Neural progenitor cell (in vitro differentiated cells): ENCODE measurements at regions not wholly inside any gene's neighbourhood (a gene's known extent, or its start where the extent isn't known, plus 50 kb on each side); places are given as distances from the start of the nearest gene placed in this dataset.

ENCODE experiments used
- DNase-seq: peaks from one replicate; pipeline ENCODE4 v3.0.0-alpha.2; 2016; ENCODE audit warnings: low spot score
- H2AFZ ChIP-seq: fragments of 200-600 bp; sonication (generic); replicated peaks from 2 replicates; pipeline ENCODE4 v1.6.1; 2016; ENCODE audit warnings: antibody characterized with exemption
- H3F3A ChIP-seq: fragments of 200-600 bp; sonication (generic); 2 replicates; pipeline ENCODE4 v1.6.1; 2016; ENCODE audit warnings: antibody characterized with exemption, low read depth
- H3K27ac ChIP-seq: fragments of 200-600 bp; sonication (generic); 2 replicates; pipeline ENCODE4 v1.5.1; 2016; ENCODE audit warnings: mild to moderate bottlenecking
- H3K27me3 ChIP-seq: fragments of 200-600 bp; sonication (generic); 2 replicates; pipeline ENCODE4 v1.6.1; 2016; ENCODE audit warnings: mild to moderate bottlenecking, moderate library complexity
- H3K36me3 ChIP-seq: fragments of 200-600 bp; sonication (generic); 2 replicates; pipeline ENCODE4 v1.5.1; 2016
- H3K4me1 ChIP-seq: fragments of 200-600 bp; sonication (generic); 2 replicates; pipeline ENCODE4 v1.6.1; 2016; ENCODE audit warnings: mixed run types
- H3K4me2 ChIP-seq: fragments of 200-600 bp; sonication (generic); 2 replicates; pipeline ENCODE4 v1.6.1; 2016
- H3K4me3 ChIP-seq: fragments of 200-600 bp; sonication (generic); 2 replicates; pipeline ENCODE4 v1.5.1; 2016
- H3K79me2 ChIP-seq: fragments of 200-600 bp; sonication (generic); 2 replicates; pipeline ENCODE4 v1.6.1; 2016; ENCODE audit warnings: low read depth
- H3K9ac ChIP-seq: fragments of 200-600 bp; sonication (generic); 2 replicates; pipeline ENCODE4 v1.6.1; 2016
- H3K9me3 ChIP-seq: fragments of 200-600 bp; sonication (generic); 2 replicates; pipeline ENCODE4 v1.5.1; 2016; ENCODE audit warnings: low read depth
- H4K20me1 ChIP-seq: fragments of 200-600 bp; sonication (generic); 2 replicates; pipeline ENCODE4 v1.6.1; 2016; ENCODE audit warnings: low read depth
- H3K27ac Mint-ChIP-seq: 3 replicates; pipeline ENCODE4 v1.8.0; 2021; ENCODE audit warnings: mixed read lengths
- H3K27me3 Mint-ChIP-seq: 2 replicates; pipeline ENCODE4 v1.8.0; 2022; ENCODE audit warnings: low read depth, mild to moderate bottlenecking, inconsistent platforms, moderate library complexity, mixed read lengths; ENCODE audit not compliant: insufficient read depth
- H3K36me3 Mint-ChIP-seq: 3 replicates; pipeline ENCODE4 v1.8.0; 2021; ENCODE audit warnings: mixed read lengths
- H3K4me1 Mint-ChIP-seq: 3 replicates; pipeline ENCODE4 v1.8.0; 2021; ENCODE audit warnings: mixed read lengths
- H3K4me3 Mint-ChIP-seq: 3 replicates; pipeline ENCODE4 v1.8.0; 2021; ENCODE audit warnings: mild to moderate bottlenecking, moderate library complexity, mixed read lengths
- H3K9me3 Mint-ChIP-seq: 3 replicates; pipeline ENCODE4 v1.8.0; 2020; ENCODE audit warnings: mixed read lengths
- CTCF ChIP-seq: fragments of 200-600 bp; sonication (generic); IDR thresholded peaks from 2 replicates; pipeline ENCODE4 v1.5.1; 2017; ENCODE audit warnings: antibody characterized with exemption, mild to moderate bottlenecking
- EZH2 ChIP-seq: fragments of 200-600 bp; sonication (generic); IDR thresholded peaks from 2 replicates; pipeline ENCODE4 v1.6.1; 2017; ENCODE audit warnings: antibody characterized with exemption, mild to moderate bottlenecking, moderate library complexity
- EZH2phosphoT487 ChIP-seq: fragments of 200-600 bp; sonication (generic); IDR thresholded peaks from 2 replicates; pipeline ENCODE4 v1.6.1; 2017; ENCODE audit warnings: antibody characterized with exemption

- Mint-ChIP-seq H3K4me1 (peaks cover 18% of the 10 kb centered on the region), H3K4me3 (no peak overlapping the region), H3K27me3 (no peaks in the 10 kb centered on the region), H3K27ac (no peak overlapping the region), H3K9me3 (peaks cover 7% of the 10 kb centered on the region), H3K36me3 (no peaks in the 10 kb centered on the region)
- no peaks in the 10 kb centered on the region for H4K20me1 ChIP-seq
- no peaks in the 10 kb centered on the region for H3K36me3 ChIP-seq
- H3K4me1 ChIP-seq: peaks cover 3% of the 10 kb centered on the region
- no peaks in the 10 kb centered on the region for H3K9me3 ChIP-seq
- no peaks in the 10 kb centered on the region for H3F3A ChIP-seq
- H3K27ac ChIP-seq: no peak overlapping the region
- no peak overlapping the region for H2AFZ ChIP-seq
- no peak overlapping the region for H3K4me2 ChIP-seq
- H3K79me2 ChIP-seq: no peaks in the 10 kb centered on the region
- H3K4me3 ChIP-seq: no peak overlapping the region
- H3K27me3 ChIP-seq: no peaks in the 10 kb centered on the region
- TF ChIP-seq EZH2phosphoT487: no peak
- no peak overlapping the region for H3K9ac ChIP-seq
- DNase-seq: no peak
Observed at GRCh38 chr5:54825005-54825404, 160.4 kb downstream of the ESM1 start.

DNA sequence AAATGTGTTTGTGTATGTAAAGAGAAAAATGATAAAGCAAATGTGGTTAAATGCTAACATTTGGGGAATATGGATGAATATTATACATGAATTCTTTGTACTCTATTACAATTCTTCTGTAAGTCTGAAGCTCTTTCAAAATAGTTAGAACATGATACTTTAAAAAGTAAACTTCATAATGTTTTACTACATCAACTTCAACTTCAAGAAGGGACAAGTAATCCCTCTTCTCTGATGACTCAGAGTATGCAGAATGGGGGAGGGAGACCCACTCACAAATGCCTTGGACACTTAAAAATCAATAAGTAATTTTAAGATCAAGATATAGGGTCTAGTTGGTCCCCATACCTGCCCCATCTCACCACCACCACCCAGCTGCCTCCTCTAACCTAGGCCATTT lies 162.4 kb downstream of the ESM1 start:
- Histone ChIP-seq H3K9ac (no peak overlapping the region), H3K4me3 (no peak overlapping the region), H3K9me3 (no peaks in the 10 kb centered on the region), H3K27ac (no peak overlapping the region), H3K36me3 (no peaks in the 10 kb centered on the region), H4K20me1 (no peaks in the 10 kb centered on the region), H3F3A (no peaks in the 10 kb centered on the region), H2AFZ (no peak overlapping the region), H3K4me2 (no peak overlapping the region), H3K27me3 (no peaks in the 10 kb centered on the region), H3K4me1 (peaks cover 3% of the 10 kb centered on the region), H3K79me2 (no peaks in the 10 kb centered on the region)
- H3K4me3 Mint-ChIP-seq: no peak overlapping the region
- H3K4me1 Mint-ChIP-seq: peaks cover 18% of the 10 kb centered on the region
- no peak for DNase-seq
- no peaks in the 10 kb centered on the region for H3K27me3 Mint-ChIP-seq
- TF ChIP-seq EZH2phosphoT487 (no peak), CTCF (no peak), EZH2 (no peak)
- H3K9me3 Mint-ChIP-seq: peaks cover 4% of the 10 kb centered on the region
- H3K27ac Mint-ChIP-seq: no peak overlapping the region
- no peaks in the 10 kb centered on the region for H3K36me3 Mint-ChIP-seq

DNA sequence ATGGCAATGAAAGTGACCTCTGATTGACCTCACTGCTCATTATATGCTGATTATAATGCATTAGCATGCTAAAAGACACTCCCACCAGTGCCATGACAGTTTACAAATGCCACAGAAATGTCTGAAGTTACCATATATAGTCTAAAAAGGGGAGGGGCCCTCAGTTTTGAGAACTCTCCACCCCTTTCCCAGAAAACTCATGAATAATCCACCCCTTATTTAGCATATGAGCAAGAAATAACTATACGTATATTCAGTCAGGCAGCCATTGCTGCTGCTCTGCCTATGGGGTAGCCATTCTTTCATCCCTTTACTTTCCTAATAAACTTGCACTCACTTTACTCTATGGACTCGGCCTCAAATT lies 163.1 kb downstream of the ESM1 start:
- no peaks in the 10 kb centered on the region for H3K36me3 Mint-ChIP-seq
- H3K79me2 ChIP-seq: no peaks in the 10 kb centered on the region
- H4K20me1 ChIP-seq: no peaks in the 10 kb centered on the region
- H3K9me3 Mint-ChIP-seq: peaks cover 3% of the 10 kb centered on the region
- no peaks in the 10 kb centered on the region for H3F3A ChIP-seq
- DNase-seq: no peak
- no peak overlapping the region for H3K4me3 Mint-ChIP-seq
- no peaks in the 10 kb centered on the region for H3K27me3 Mint-ChIP-seq
- no peak overlapping the region for H3K4me3 ChIP-seq
- H3K4me1 Mint-ChIP-seq: peaks cover 18% of the 10 kb centered on the region
- H3K27ac ChIP-seq: no peak overlapping the region
- H3K4me2 ChIP-seq: no peak overlapping the region
- no peak overlapping the region for H3K27ac Mint-ChIP-seq
- TF ChIP-seq CTCF (no peak), EZH2 (no peak), EZH2phosphoT487 (no peak)
- no peak overlapping the region for H2AFZ ChIP-seq
- peaks cover 3% of the 10 kb centered on the region for H3K4me1 ChIP-seq
- no peak overlapping the region for H3K9ac ChIP-seq
- H3K27me3 ChIP-seq: no peaks in the 10 kb centered on the region
- no peaks in the 10 kb centered on the region for H3K36me3 ChIP-seq
- no peaks in the 10 kb centered on the region for H3K9me3 ChIP-seq

DNA sequence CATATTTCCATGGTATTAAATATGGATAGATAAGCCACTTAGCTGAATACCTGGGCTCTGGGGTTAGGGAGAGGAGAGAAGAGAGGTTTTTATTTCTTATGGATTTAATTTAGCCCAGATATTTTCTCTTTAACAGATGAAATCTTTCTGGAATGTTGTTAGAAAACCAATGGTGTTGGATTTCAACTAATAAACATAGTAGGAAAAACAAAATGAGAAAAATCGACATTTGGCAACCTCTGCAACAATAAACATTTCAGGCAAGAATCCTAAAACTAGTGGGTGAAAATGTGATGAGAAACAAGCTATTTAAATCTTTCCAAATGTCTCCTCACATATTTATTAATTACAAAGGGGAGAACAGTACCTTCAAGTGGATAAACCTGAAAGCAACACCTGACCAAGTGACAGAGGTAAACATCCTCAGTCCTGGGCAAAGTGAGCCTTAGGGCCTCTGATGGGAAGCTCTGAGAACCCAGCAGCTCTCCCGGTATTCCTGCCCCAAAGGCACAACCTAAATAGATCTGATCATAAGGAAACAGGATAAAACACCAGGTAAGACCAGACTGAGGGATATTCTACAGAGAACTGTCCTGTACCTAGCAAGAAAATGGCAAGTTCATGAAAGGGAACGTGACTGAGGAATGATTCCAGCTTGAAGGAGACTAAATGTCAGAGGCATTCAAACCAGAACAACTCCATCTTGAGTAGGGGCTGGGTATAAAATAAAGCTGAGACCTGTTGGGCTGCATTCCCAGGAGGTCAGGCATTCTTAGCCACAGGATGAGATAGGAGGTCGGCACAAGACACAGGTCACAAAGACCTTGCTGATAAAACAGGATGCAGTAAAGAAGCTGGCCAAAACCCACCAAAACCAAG lies 163.7 kb downstream of the ESM1 start:
- no peak overlapping the region for H3K4me3 Mint-ChIP-seq
- H3K36me3 ChIP-seq: no peaks in the 10 kb centered on the region
- H4K20me1 ChIP-seq: no peaks in the 10 kb centered on the region
- H3K36me3 Mint-ChIP-seq: no peaks in the 10 kb centered on the region
- H3K9ac ChIP-seq: no peak overlapping the region
- no peak overlapping the region for H3K4me3 ChIP-seq
- H3K9me3 Mint-ChIP-seq: no peaks in the 10 kb centered on the region
- no peaks in the 10 kb centered on the region for H3K27me3 ChIP-seq
- no peaks in the 10 kb centered on the region for H3F3A ChIP-seq
- H3K27me3 Mint-ChIP-seq: no peaks in the 10 kb centered on the region
- H3K27ac Mint-ChIP-seq: no peak overlapping the region
- H3K4me1 Mint-ChIP-seq: peaks cover 13% of the 10 kb centered on the region
- no peak for TF ChIP-seq EZH2phosphoT487
- TF ChIP-seq EZH2: no peak
- no peak for TF ChIP-seq CTCF
- no peak overlapping the region for H3K27ac ChIP-seq
- H3K9me3 ChIP-seq: no peaks in the 10 kb centered on the region
- no peak overlapping the region for H3K4me2 ChIP-seq
- H3K4me1 ChIP-seq: peaks cover 3% of the 10 kb centered on the region
- DNase-seq: no peak
- H3K79me2 ChIP-seq: no peaks in the 10 kb centered on the region
- no peak overlapping the region for H2AFZ ChIP-seq
